ENCODE measurements at regions not wholly inside any gene's neighbourhood (a gene's known extent, or its start where the extent isn't known, plus 50 kb on each side); places are given as distances from the start of the nearest gene placed in this dataset.

GRCh38 chr7:132635127-132635526, 58.9 kb upstream of the PLXNA4 start:
- WGBS, 2 donors: 83 to 86% methylated on average over 4 of the region's 4 CpGs

DNA sequence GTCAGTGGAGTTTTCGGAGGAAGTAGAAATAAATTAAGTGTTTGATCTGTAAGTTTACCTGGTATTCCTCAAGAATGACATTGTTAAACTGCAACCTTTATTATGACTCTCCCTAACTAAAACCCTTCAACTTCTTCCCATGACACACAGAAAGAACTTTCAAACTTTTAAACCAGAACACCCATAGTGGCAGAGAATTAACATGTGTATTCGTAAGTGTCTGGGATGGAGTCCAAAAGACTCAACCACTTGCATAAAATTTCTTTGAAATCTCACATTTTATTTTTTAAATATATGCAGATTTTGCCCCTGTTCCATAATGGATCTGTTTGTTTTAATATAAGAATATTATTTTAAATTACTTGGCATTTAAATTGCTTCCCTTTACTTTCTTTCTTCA, 54.6 kb upstream of the PLXNA4 start:
- H3K9me3 ChIP-seq (ENCODE audit: control insufficient read depth in 2 of 2, insufficient read depth in 1 of 2, low read depth in 1 of 2, low read length in 1 of 2): no peaks in the 10 kb centered on the region
- no peak overlapping the region for H3K27ac ChIP-seq (ENCODE audit: low read depth in 2 of 2, low read length in 1 of 2)
- no peaks in the 10 kb centered on the region for H3K36me3 ChIP-seq (ENCODE audit: control insufficient read depth in 2 of 2, insufficient read depth in 2 of 2, low read length in 1 of 2)
- no peaks in the 10 kb centered on the region for H3K27me3 ChIP-seq (ENCODE audit: control insufficient read depth in 1 of 2, insufficient read depth in 2 of 2, low read length in 2 of 2)
- H3K4me1 ChIP-seq (ENCODE audit: control insufficient read depth in 2 of 2, insufficient read depth in 2 of 2, low read length in 1 of 2): no peaks in the 10 kb centered on the region
- WGBS, 2 donors: 85 to 86% methylated on average over 2 of the region's 2 CpGs
- H3K4me3 ChIP-seq (ENCODE audit: low read depth in 1 of 2, low read length in 2 of 2): no peak overlapping the region

More at GRCh38 chr7:132635127-132635526, 58.9 kb upstream of the PLXNA4 start:
- Histone ChIP-seq H3K4me1 (ENCODE audit: control insufficient read depth in 2 of 2, insufficient read depth in 2 of 2, low read length in 1 of 2) (no peaks in the 10 kb centered on the region), H3K4me3 (ENCODE audit: low read depth in 1 of 2, low read length in 2 of 2) (no peak overlapping the region), H3K27ac (ENCODE audit: low read depth in 2 of 2, low read length in 1 of 2) (no peak overlapping the region), H3K9me3 (ENCODE audit: control insufficient read depth in 2 of 2, insufficient read depth in 1 of 2, low read depth in 1 of 2, low read length in 1 of 2) (no peaks in the 10 kb centered on the region), H3K27me3 (ENCODE audit: control insufficient read depth in 1 of 2, insufficient read depth in 2 of 2, low read length in 2 of 2) (no peaks in the 10 kb centered on the region), H3K36me3 (ENCODE audit: control insufficient read depth in 2 of 2, insufficient read depth in 2 of 2, low read length in 1 of 2) (no peaks in the 10 kb centered on the region)

All from esophagus (tissue), 2 donors.